Renal cortex interstitium (tissue), 11 donors: ENCODE measurements at regions not wholly inside any gene's neighbourhood (a gene's known extent, or its start where the extent isn't known, plus 50 kb on each side); places are given as distances from the start of the nearest gene placed in this dataset.
"Not testable (repeated sequence)": the region's sequence is repeated elsewhere in the genome, so short reads cannot be mapped to it uniquely, and the experiment has no call there.

ENCODE experiments used
- DNase-seq, 11 donors: peaks; one replicate each; pipeline ENCODE4 v3.0.0-alpha.2; 2013; ENCODE audit warnings: low read depth in 9 of 11, low spot score in 4 of 11; ENCODE audit errors: extremely low read depth in 1 of 11

DNA sequence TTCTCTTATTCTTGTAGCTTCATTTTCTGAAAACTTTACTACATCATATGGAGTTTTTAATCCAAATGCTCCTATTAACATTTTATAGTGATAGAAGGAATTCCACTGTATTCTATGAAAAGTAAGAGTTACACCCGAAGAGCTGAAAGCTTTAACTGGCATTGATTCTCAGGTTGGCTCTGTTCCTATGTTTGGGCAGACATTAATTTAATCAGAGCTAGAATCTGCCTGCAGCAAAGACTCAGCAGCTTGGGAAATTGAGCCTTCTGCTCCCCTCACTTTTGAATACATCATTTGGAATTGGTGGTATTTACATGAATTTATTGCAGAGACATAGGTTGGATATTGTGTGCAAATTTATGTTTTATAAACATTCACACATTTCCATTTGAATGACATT, 1494.7 kb downstream of the CDH8 start:
- DNase-seq = no peak

DNA sequence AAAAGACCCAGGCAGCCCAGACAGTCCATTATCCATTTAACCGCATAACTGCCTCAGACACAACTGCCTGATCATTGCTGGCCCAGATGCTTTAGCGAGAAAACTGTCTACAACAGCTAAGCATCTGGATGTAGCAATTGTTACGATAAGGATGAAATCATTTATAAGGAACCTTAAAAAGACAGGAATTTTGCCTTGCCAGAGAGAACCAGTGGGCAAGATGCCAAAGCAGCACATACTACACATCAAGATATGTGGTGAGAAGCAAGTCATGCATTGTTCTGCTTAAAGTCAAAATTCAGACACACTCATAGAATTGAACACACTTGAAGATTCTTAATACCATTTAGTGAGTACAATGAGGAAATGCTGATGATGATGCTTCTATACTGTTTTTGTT, 1525.3 kb downstream of the CDH8 start:
- no peak for DNase-seq

GRCh38 chr16:60510208-60510607, 1526.0 kb downstream of the CDH8 start:
- no peak for DNase-seq

- DNase-seq = no peak
These were observed 1545.0 kb downstream of the CDH8 start for GRCh38 chr16:60491273-60491672.

DNA sequence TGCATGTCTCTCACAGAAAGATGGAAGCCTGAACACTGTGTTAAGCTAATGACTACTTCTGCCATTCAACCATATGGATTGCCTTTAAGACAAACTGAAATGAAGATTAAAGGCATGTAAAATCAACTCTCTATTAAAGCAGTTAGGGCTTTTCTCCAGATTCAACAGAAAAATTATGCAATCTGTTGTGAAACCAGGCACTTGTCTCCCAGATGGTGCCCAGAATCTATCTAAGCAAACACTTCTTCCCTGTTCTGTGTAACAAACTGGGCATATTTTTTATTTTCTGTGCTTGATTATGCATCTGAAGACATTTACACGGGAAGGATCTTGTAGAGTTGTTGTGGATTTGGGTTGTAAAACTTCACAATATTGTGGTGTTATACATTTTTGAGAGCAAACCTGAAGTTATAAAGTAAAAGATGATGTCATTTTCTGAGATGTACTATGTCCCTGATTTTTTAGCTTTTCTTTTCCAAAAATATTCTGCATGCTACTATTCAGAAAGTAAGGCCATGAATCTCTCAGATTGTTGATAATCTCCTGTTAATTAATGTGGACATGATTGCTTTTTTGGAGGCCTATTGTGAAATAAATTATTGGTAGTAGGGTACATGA, 1550.3 kb downstream of the CDH8 start:
- no peak for DNase-seq

GRCh38 chr16:60484901-60485300, 1551.3 kb downstream of the CDH8 start:
- no peak for DNase-seq

GRCh38 chr16:60481591-60481990, 1554.6 kb downstream of the CDH8 start:
- no peak for DNase-seq

GRCh38 chr16:60478810-60479209, 1557.4 kb downstream of the CDH8 start:
- DNase-seq = no peak

DNA sequence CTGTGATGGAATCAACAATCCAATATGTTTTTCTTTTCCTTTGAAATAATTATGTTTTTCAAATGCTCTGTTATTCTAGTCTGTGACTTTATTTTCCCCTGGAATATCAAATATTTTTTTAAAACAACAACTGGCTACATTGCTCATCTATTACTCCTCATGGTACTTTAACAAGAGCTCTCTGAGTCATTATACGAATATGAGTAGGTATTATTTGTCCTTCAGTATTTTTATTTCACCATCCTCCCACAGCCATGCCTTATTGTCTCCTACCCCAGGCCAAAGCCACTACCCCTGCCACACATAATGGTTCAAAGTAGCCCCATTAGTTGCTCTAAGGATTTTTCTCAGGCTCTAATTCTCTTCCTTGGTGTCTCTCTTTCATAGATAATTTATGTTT, 1572.3 kb downstream of the CDH8 start:
- no peak for DNase-seq

GRCh38 chr16:60459463-60459862, 1576.8 kb downstream of the CDH8 start:
- DNase-seq = no peak

GRCh38 chr16:60458255-60458654, 1578.0 kb downstream of the CDH8 start:
- DNase-seq = no peak

GRCh38 chr16:60452646-60453045, 1583.6 kb downstream of the CDH8 start:
- no peak for DNase-seq

DNA sequence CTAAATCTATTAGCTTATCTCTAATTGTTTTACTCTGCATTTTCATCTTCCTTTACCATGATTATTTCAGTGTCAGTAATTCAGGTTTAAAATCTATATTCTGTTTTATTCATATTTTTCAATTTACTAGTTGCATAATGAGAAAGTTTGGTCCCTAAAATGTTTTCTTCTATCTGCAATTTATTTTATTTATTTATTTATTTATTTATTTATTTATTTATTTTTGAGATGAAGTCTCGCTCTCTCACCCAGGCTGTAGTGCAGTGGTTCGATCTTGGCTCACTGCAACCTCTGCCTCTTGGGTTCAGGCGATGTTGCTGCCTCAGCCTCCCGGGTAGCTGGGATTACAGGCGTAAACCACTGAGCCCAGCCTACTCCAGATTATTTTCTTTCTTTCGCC, 1597.3 kb downstream of the CDH8 start:
- DNase-seq = no peak

- no peak for DNase-seq
These were observed 1603.8 kb downstream of the CDH8 start for GRCh38 chr16:60432472-60432871.

DNA sequence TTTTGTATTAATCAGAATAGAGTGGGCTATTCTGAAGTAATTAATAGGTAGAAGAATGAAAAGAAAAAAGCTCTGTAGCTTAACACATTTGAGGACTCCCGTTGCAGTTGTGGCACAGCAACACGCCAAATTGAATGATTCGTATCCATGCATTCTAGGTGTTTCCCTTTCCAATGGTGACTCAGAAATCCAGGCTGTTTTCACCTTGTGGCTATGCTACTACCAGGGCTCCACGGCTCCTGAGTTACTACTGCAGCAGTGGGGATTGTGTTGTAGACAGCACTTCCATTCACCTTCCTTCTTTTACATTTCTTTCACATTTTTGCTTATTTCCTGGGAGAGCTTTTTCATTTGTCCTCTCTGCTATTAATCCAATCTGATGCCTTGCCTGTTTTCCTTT, 1616.4 kb downstream of the CDH8 start:
- no peak for DNase-seq

DNA sequence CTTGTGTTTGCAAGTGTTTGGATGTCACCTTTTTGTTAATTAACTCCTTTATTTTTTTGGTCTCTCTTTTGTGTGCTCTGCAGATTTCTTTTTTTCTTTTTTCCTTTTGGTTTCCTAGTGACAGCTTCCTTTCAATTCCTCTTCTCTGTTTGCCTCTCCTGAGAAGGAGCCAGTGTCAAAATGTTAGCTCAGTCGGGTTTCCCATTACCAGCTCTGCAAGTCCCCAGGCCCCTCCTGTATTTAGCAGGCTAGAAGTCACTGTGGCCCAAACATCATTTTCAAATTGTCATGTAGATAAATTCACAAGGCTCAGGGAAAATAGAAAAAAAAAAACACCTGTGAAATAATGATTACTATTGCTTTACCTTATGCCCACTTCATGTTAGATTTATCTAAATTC, 1621.6 kb downstream of the CDH8 start:
- no peak for DNase-seq

GRCh38 chr16:60413969-60414368, 1622.3 kb downstream of the CDH8 start:
- no peak for DNase-seq

DNA sequence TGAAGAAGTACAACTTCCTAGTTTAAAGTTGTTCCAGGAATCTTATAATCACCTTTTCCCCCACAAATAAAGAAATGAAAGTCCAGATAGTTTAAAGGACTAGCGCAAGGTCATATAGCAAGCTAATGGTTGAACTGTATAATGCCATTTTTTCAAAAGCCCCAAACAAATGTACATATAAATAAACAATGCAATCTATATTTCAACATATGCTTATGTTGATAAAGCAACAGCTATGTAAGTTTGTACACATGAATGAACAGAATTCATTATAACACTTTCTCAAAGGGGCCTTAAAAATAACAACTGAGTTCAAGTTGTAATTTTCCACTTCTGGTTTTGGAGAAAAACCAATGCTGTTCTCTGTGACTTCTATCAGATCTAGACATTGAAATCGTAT, 1628.6 kb downstream of the CDH8 start:
- DNase-seq = no peak

GRCh38 chr16:60407034-60407433, 1629.2 kb downstream of the CDH8 start:
- no peak for DNase-seq

DNA sequence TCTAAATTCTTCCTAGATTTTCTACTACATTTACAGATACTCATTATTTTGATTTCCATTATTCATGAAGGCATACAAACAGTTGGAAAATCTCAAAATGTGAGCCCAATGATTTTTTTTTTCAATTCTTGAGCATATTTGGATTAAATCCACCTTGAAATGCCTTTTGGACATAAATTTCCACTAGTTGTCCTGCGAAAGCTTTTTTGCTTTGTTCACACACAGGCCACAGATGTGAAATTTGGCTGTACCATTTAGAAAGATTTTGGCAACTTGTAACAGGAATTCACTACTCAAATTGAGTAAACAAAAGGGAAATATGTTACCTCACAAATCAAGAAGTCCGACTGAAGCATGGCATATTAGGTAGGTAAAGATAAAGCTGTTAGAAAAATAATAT, 1631.0 kb downstream of the CDH8 start:
- DNase-seq = no peak

GRCh38 chr16:60404401-60404800, 1631.8 kb downstream of the CDH8 start:
- no peak for DNase-seq

DNA sequence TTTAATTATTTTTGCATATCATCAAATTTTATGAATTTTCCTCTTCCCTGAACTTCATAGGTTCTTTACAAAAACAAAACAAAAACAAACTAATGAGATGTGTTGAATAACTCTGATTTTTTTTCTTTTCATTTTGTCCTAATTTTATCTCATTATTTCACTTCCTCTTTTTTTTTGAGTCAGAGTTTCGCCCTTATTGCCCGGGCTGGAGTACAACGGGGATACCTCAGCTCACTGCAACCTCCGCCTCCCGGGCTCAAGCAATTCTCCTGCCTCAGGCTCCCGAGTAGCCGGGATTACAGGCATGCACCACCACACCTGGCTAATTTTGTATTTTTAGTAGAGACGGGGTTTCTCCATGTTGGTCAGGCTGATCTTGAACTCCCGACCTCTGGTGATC, 1633.3 kb downstream of the CDH8 start:
- not testable (repeated sequence) for DNase-seq
